Panc1 (cell line): ENCODE measurements at regions not wholly inside any gene's neighbourhood (a gene's known extent, or its start where the extent isn't known, plus 50 kb on each side); places are given as distances from the start of the nearest gene placed in this dataset.

ENCODE experiments used
- ATAC-seq: fragments of 200-7000 bp; cut with Tn5 transposase; 2 replicates; pipeline ENCODE4 v1.9.1; 2020; ENCODE audit warnings: mild to moderate bottlenecking, moderate library complexity
- BruUV-seq: library from RNA; stranded (reverse); fragments of 400-500 nt; replicated peaks from 2 replicates; lab custom pipeline; 2021; lab: Mats Ljungman, UMichigan
- CTCF ChIA-PET: fragments of 300-600 bp; sonication (Branson Sonifier 250); formaldehyde crosslinking; loops from one replicate; lab custom pipeline; 2022; ENCODE audit warnings: antibody characterized with exemption; lab: Charles Lee
- POLR2A ChIA-PET: fragments of 300-600 bp; sonication (Branson Sonifier 250); formaldehyde crosslinking; loops from one replicate; lab custom pipeline; 2022; ENCODE audit warnings: antibody characterized with exemption; lab: Charles Lee
- DNase-seq: peaks from one replicate; pipeline ENCODE4 v3.0.0-alpha.2; 2010; ENCODE audit warnings: low read depth, low spot score
- H3K27ac ChIP-seq: 2 replicates; pipeline ENCODE4 v1.5.1; 2011; ENCODE audit warnings: mild to moderate bottlenecking, low read length, inconsistent platforms
- H3K27me3 ChIP-seq: fragments of 200-500 bp; sonication (Bioruptor generic); 2 replicates; pipeline ENCODE4 v1.6.0; 2014; ENCODE audit warnings: low read length, inconsistent platforms; ENCODE audit not compliant: control insufficient read depth, insufficient read depth
- H3K36me3 ChIP-seq: fragments of 200-500 bp; sonication (Bioruptor generic); 2 replicates; pipeline ENCODE4 v1.5.1; 2014; ENCODE audit warnings: inconsistent platforms, mild to moderate bottlenecking, low read length, moderate library complexity; ENCODE audit not compliant: control insufficient read depth, insufficient read depth
- H3K4me1 ChIP-seq: 2 replicates; pipeline ENCODE4 v1.5.1; 2011; ENCODE audit warnings: inconsistent platforms, mild to moderate bottlenecking, low read length, moderate library complexity; ENCODE audit not compliant: control insufficient read depth, insufficient read depth
- H3K4me3 ChIP-seq, 2 experiments: 2 replicates each; pipeline ENCODE4 v1.5.1; 2011 to 2012; ENCODE audit warnings: low read depth in 2 of 2, low read length in 2 of 2, mild to moderate bottlenecking in 2 of 2, inconsistent platforms in 1 of 2, moderate library complexity in 1 of 2
- H3K9me3 ChIP-seq: fragments of 200-500 bp; sonication (Bioruptor generic); 2 replicates; pipeline ENCODE4 v1.5.1; 2014; ENCODE audit warnings: low read depth, mild to moderate bottlenecking, inconsistent platforms, low read length, moderate library complexity; ENCODE audit not compliant: control insufficient read depth, insufficient read depth
- POLR2AphosphoS5 ChIP-seq: IDR thresholded peaks from 2 replicates; pipeline ENCODE4 v1.6.1; 2012; ENCODE audit warnings: mild to moderate bottlenecking, low read depth, low read length, moderate library complexity
- SIN3A ChIP-seq: IDR thresholded peaks from 2 replicates; pipeline ENCODE4 v1.6.1; 2012; ENCODE audit warnings: low read depth, mild to moderate bottlenecking, low read length, moderate library complexity, borderline replicate concordance; ENCODE audit not compliant: insufficient read depth
- TCF7L2 ChIP-seq: IDR thresholded peaks from 2 replicates; pipeline ENCODE4 v1.6.1; 2011; ENCODE audit warnings: mild to moderate bottlenecking, low read depth, low read length, inconsistent platforms
- in situ Hi-C: cut with HindIII; loops from 2 replicates; pipeline ENCODE4 v1.10.0; 2016; ENCODE audit warnings: low sequenced_read_pairs, low pct_unique_long_range_greater_than_20kb
- intact Hi-C: fragments of 100-400 bp; cut with micrococcal nuclease; formaldehyde crosslinking; loops from one replicate; pipeline ENCODE4 v1.10.0; 2022; ENCODE audit not compliant: unreplicated experiment
- TF ChIP-seq, protein P1 (sequence below), 2 experiments: IDR thresholded peaks; 2 replicates each; pipeline ENCODE4 v1.6.1; 2011 to 2012; ENCODE audit warnings: low read depth in 2 of 2, control low read depth in 1 of 2, low read length in 1 of 2, mild to moderate bottlenecking in 1 of 2, moderate library complexity in 1 of 2; ENCODE audit not compliant: insufficient read depth in 1 of 2
- TF ChIP-seq, protein P2 (sequence below): fragments of 450-650 bp; IDR thresholded peaks from 2 replicates; pipeline ENCODE4 v1.5.1; 2017; ENCODE audit warnings: mild to moderate bottlenecking

DNA sequence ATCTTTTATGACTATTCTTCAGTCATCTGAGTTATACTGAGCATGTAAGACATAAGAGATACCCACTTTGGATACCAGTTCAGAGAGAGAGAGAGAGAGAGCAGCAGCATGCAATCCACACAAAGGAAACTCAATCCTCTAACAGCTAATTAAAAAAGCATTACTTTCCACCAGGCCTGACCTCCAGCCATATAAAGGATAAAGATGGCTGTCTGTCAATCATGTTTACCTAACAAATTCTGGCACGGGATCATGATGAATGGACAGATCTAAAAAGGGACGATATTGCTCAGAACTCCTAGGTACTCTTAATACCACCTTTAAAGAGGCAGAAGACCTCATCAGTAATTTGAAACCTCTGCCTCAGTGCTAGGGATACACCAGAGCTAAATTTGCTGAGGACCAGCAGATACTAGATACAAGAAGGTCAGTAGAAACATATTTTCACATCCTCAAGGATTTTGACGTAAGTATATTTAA lies 159.2 kb downstream of the RPS12 start:
- no TSS peak for BruUV-seq

DNA sequence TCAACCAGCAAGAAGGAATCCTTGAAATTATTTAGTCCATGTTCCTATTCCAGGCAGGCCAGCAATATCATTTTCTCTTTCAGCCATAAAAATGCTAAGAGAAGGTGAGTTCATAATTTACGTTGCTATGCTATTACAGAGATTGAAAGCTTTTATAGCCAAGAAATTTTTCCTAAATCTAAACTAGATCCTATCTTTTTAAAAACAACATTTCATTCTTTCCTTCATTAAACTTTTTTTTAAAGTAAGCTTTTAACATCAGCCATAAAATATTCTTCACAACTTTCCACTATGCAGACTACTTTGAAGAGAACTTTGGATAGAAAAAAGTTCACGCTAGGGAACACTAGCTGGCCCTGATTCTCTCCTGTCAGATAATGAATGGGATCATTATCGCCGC lies 159.8 kb downstream of the RPS12 start:
- in situ Hi-C loops: no loop called here
- POLR2A ChIA-PET: no interaction called here

More for the DNA sequence above, 159.2 kb downstream of the RPS12 start:
- no peak for DNase-seq
- H3K4me3 ChIP-seq: no peak overlapping the region
- in situ Hi-C loops (no loop called here), intact Hi-C loops (no loop called here)
- TF ChIP-seq SIN3A (no peak), POLR2AphosphoS5 (no peak), TCF7L2 (no peak)
- TF ChIP-seq, protein P1, sequence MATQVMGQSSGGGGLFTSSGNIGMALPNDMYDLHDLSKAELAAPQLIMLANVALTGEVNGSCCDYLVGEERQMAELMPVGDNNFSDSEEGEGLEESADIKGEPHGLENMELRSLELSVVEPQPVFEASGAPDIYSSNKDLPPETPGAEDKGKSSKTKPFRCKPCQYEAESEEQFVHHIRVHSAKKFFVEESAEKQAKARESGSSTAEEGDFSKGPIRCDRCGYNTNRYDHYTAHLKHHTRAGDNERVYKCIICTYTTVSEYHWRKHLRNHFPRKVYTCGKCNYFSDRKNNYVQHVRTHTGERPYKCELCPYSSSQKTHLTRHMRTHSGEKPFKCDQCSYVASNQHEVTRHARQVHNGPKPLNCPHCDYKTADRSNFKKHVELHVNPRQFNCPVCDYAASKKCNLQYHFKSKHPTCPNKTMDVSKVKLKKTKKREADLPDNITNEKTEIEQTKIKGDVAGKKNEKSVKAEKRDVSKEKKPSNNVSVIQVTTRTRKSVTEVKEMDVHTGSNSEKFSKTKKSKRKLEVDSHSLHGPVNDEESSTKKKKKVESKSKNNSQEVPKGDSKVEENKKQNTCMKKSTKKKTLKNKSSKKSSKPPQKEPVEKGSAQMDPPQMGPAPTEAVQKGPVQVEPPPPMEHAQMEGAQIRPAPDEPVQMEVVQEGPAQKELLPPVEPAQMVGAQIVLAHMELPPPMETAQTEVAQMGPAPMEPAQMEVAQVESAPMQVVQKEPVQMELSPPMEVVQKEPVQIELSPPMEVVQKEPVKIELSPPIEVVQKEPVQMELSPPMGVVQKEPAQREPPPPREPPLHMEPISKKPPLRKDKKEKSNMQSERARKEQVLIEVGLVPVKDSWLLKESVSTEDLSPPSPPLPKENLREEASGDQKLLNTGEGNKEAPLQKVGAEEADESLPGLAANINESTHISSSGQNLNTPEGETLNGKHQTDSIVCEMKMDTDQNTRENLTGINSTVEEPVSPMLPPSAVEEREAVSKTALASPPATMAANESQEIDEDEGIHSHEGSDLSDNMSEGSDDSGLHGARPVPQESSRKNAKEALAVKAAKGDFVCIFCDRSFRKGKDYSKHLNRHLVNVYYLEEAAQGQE (IDR thresholded peaks at IDR 0.05; ENCODE audit: insufficient read depth in 1 of 2, low read depth in 2 of 2, low read length in 1 of 2): no peak
- TF ChIP-seq, protein P2, sequence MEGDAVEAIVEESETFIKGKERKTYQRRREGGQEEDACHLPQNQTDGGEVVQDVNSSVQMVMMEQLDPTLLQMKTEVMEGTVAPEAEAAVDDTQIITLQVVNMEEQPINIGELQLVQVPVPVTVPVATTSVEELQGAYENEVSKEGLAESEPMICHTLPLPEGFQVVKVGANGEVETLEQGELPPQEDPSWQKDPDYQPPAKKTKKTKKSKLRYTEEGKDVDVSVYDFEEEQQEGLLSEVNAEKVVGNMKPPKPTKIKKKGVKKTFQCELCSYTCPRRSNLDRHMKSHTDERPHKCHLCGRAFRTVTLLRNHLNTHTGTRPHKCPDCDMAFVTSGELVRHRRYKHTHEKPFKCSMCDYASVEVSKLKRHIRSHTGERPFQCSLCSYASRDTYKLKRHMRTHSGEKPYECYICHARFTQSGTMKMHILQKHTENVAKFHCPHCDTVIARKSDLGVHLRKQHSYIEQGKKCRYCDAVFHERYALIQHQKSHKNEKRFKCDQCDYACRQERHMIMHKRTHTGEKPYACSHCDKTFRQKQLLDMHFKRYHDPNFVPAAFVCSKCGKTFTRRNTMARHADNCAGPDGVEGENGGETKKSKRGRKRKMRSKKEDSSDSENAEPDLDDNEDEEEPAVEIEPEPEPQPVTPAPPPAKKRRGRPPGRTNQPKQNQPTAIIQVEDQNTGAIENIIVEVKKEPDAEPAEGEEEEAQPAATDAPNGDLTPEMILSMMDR: no peak
- H3K4me1 ChIP-seq: no peaks in the 10 kb centered on the region
- CTCF ChIA-PET: no interaction called here
- no peak for ATAC-seq
- POLR2A ChIA-PET: no interaction called here
- no peaks in the 10 kb centered on the region for H3K9me3 ChIP-seq
- no peaks in the 10 kb centered on the region for H3K27me3 ChIP-seq
- no peak overlapping the region for H3K27ac ChIP-seq
- H3K36me3 ChIP-seq: no peaks in the 10 kb centered on the region

More for the DNA sequence above, 159.8 kb downstream of the RPS12 start:
- H3K9me3 ChIP-seq: no peaks in the 10 kb centered on the region
- ATAC-seq (no peak), DNase-seq (no peak)
- no peak overlapping the region for H3K4me3 ChIP-seq
- CTCF ChIA-PET: no interaction called here
- no peaks in the 10 kb centered on the region for H3K27me3 ChIP-seq
- H3K4me1 ChIP-seq: no peaks in the 10 kb centered on the region
- BruUV-seq: no TSS peak
- intact Hi-C loops: no loop called here
- no peaks in the 10 kb centered on the region for H3K36me3 ChIP-seq
- H3K27ac ChIP-seq: no peak overlapping the region
- TF ChIP-seq SIN3A (no peak), POLR2AphosphoS5 (no peak), TCF7L2 (no peak)
- TF ChIP-seq, protein P1 (IDR thresholded peaks at IDR 0.05; ENCODE audit: insufficient read depth in 1 of 2, low read depth in 2 of 2, low read length in 1 of 2): no peak
- TF ChIP-seq, protein P2: no peak
